NB4 (cell line): ENCODE measurements at regions not wholly inside any gene's neighbourhood (a gene's known extent, or its start where the extent isn't known, plus 50 kb on each side); places are given as distances from the start of the nearest gene placed in this dataset.

Experiments
- CTCF ChIP-seq: IDR thresholded peaks from one replicate; pipeline ENCODE4 v1.5.1; 2012; ENCODE audit warnings: low read depth, low read length
- POLR2A ChIP-seq: IDR thresholded peaks from 2 replicates; pipeline ENCODE4 v1.6.1; 2011; ENCODE audit warnings: mild to moderate bottlenecking; ENCODE audit not compliant: insufficient read length; ENCODE audit errors: extremely low read depth
- TF ChIP-seq, protein P1 (sequence below): IDR thresholded peaks from 2 replicates; pipeline ENCODE4 v1.6.1; 2011; ENCODE audit warnings: low read depth, low read length

DNA sequence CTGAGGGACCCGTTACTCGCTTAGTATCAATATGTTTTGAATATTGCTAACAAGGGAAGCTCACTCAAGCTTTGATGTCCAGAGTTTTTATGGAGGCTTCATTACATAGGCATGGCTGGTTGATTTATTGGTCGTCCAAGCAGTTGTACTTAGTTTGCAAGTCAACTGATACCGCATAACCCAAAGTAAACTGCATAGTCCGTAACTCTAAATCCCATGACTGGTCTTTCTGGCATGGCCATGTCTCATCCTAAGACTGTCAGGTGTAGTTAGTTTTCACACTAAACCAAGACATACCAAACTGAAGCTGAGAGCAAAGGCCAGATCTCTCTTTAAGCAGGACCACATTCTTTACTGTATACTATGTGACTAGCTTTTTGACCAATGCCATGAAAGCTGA, 397.9 kb downstream of the TFEC start:
- no peak for TF ChIP-seq CTCF
- TF ChIP-seq POLR2A, result no peak
- TF ChIP-seq, protein P1, sequence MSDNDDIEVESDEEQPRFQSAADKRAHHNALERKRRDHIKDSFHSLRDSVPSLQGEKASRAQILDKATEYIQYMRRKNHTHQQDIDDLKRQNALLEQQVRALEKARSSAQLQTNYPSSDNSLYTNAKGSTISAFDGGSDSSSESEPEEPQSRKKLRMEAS, result no peak
